ENCODE measurements at regions not wholly inside any gene's neighbourhood (a gene's known extent, or its start where the extent isn't known, plus 50 kb on each side); places are given as distances from the start of the nearest gene placed in this dataset.

GRCh38 chr12:66877925-66878324 is 199.0 kb upstream of the GRIP1 start:
- dilution Hi-C loops (cut with MboI; ENCODE audit: extremely low pct_ligation_motif_present, low sequenced_read_pairs) = no loop called here
- H3K9ac ChIP-seq (ENCODE audit: control insufficient read depth, extremely low read depth, insufficient read depth, low read length) = no peak overlapping the region
- H3K4me2 ChIP-seq (ENCODE audit: control insufficient read depth, extremely low read depth, insufficient read depth, low read depth, low read length) = no peak overlapping the region
- no peaks in the 10 kb centered on the region for H4K20me1 ChIP-seq (ENCODE audit: control insufficient read depth, extremely low read depth, insufficient read depth, low read length)
- H3K4me1 ChIP-seq (ENCODE audit: control insufficient read depth, extremely low read depth, insufficient read depth, low read length) = no peaks in the 10 kb centered on the region
- no peak overlapping the region for H3K27ac ChIP-seq (ENCODE audit: control insufficient read depth, insufficient read depth, low read length)
- no peak for TF ChIP-seq CTCF (optimal IDR thresholded peaks at IDR 0.05 in 1 of 3, IDR thresholded peaks at IDR 0.05 in 1 of 3, conservative IDR thresholded peaks at IDR 0.05 in 1 of 3; ENCODE audit: extremely low read depth in 1 of 3, insufficient read depth in 2 of 3, low read length in 3 of 3)
- no peak for TF ChIP-seq EZH2 (IDR thresholded peaks at IDR 0.05; ENCODE audit: low read length)
- H3K27me3 ChIP-seq (ENCODE audit: control insufficient read depth, extremely low read depth, insufficient read depth, low read length) = no peaks in the 10 kb centered on the region
- no peak overlapping the region for H3K4me3 ChIP-seq (ENCODE audit: control insufficient read depth in 2 of 3, extremely low read depth in 1 of 3, insufficient read depth in 2 of 3, low read depth in 1 of 3, low read length in 3 of 3)
- no peaks in the 10 kb centered on the region for H3K79me2 ChIP-seq (ENCODE audit: control insufficient read depth, insufficient read depth, low read length)
- no peak for DNase-seq (ENCODE audit: low read depth, low spot score)
- H2AFZ ChIP-seq (ENCODE audit: control insufficient read depth, low read length) = no peak overlapping the region
- no peak for FAIRE-seq
- no peaks in the 10 kb centered on the region for H3K36me3 ChIP-seq (ENCODE audit: control insufficient read depth in 2 of 2, extremely low read depth in 1 of 2, insufficient read depth in 2 of 2, low read length in 2 of 2)
- H3K9me1 ChIP-seq (ENCODE audit: control insufficient read depth, extremely low read depth, insufficient read depth, low read length) = no peaks in the 10 kb centered on the region
- no peaks in the 10 kb centered on the region for H3K9me3 ChIP-seq (ENCODE audit: control insufficient read depth, low read depth, low read length)

GRCh38 chr12:66879409-66879808 is 200.5 kb upstream of the GRIP1 start:
- Histone ChIP-seq H3K27me3 (ENCODE audit: control insufficient read depth, extremely low read depth, insufficient read depth, low read length) (no peaks in the 10 kb centered on the region), H3K4me2 (ENCODE audit: control insufficient read depth, extremely low read depth, insufficient read depth, low read depth, low read length) (no peak overlapping the region), H3K9me3 (ENCODE audit: control insufficient read depth, low read depth, low read length) (no peaks in the 10 kb centered on the region), H3K4me3 (ENCODE audit: control insufficient read depth in 2 of 3, extremely low read depth in 1 of 3, insufficient read depth in 2 of 3, low read depth in 1 of 3, low read length in 3 of 3) (no peak overlapping the region), H2AFZ (ENCODE audit: control insufficient read depth, low read length) (no peak overlapping the region), H3K27ac (ENCODE audit: control insufficient read depth, insufficient read depth, low read length) (no peak overlapping the region), H3K36me3 (ENCODE audit: control insufficient read depth in 2 of 2, extremely low read depth in 1 of 2, insufficient read depth in 2 of 2, low read length in 2 of 2) (no peaks in the 10 kb centered on the region), H3K79me2 (ENCODE audit: control insufficient read depth, insufficient read depth, low read length) (no peaks in the 10 kb centered on the region), H3K9ac (ENCODE audit: control insufficient read depth, extremely low read depth, insufficient read depth, low read length) (no peak overlapping the region), H3K4me1 (ENCODE audit: control insufficient read depth, extremely low read depth, insufficient read depth, low read length) (no peaks in the 10 kb centered on the region), H3K9me1 (ENCODE audit: control insufficient read depth, extremely low read depth, insufficient read depth, low read length) (no peaks in the 10 kb centered on the region), H4K20me1 (ENCODE audit: control insufficient read depth, extremely low read depth, insufficient read depth, low read length) (no peaks in the 10 kb centered on the region)
- TF ChIP-seq EZH2 (IDR thresholded peaks at IDR 0.05; ENCODE audit: low read length) (no peak), CTCF (optimal IDR thresholded peaks at IDR 0.05 in 1 of 3, IDR thresholded peaks at IDR 0.05 in 1 of 3, conservative IDR thresholded peaks at IDR 0.05 in 1 of 3; ENCODE audit: extremely low read depth in 1 of 3, insufficient read depth in 2 of 3, low read length in 3 of 3) (no peak)
- DNase-seq (ENCODE audit: low read depth, low spot score) = no peak
- dilution Hi-C loops (cut with MboI; ENCODE audit: extremely low pct_ligation_motif_present, low sequenced_read_pairs) = no loop called here
- FAIRE-seq = no peak

Measured in keratinocyte (primary cell).